Aorta (tissue), 5 donors: ENCODE measurements at regions not wholly inside any gene's neighbourhood (a gene's known extent, or its start where the extent isn't known, plus 50 kb on each side); places are given as distances from the start of the nearest gene placed in this dataset.

Source experiments
- ATAC-seq: fragments of 200-7000 bp; cut with Tn5 transposase; one replicate; pipeline ENCODE4 v1.9.1; 2022; ENCODE audit warnings: moderate library complexity; ENCODE audit not compliant: low FRiP score
- DNase-seq, 2 donors: peaks; one replicate each; pipeline ENCODE4 v3.0.0-alpha.2; 2020
- H3K27ac ChIP-seq, 2 donors: one replicate each; pipeline ENCODE4 v1.5.1; 2013; ENCODE audit warnings: low read length in 2 of 2, mild to moderate bottlenecking in 2 of 2, moderate library complexity in 2 of 2, control low read depth in 1 of 2, inconsistent platforms in 1 of 2, low read depth in 1 of 2
- H3K27me3 ChIP-seq, 2 donors: one replicate each; pipeline ENCODE4 v1.6.1; 2013; ENCODE audit warnings: control low read depth in 1 of 2, low read length in 1 of 2, mild to moderate bottlenecking in 1 of 2, moderate library complexity in 1 of 2; ENCODE audit not compliant: insufficient read depth in 2 of 2, control insufficient read depth in 1 of 2
- H3K36me3 ChIP-seq, 2 donors: one replicate each; pipeline ENCODE4 v1.6.1; 2013; ENCODE audit warnings: control low read depth in 1 of 2, low read length in 1 of 2, mild to moderate bottlenecking in 1 of 2; ENCODE audit not compliant: insufficient read depth in 2 of 2, control insufficient read depth in 1 of 2
- H3K4me1 ChIP-seq, 2 donors: one replicate each; pipeline ENCODE4 v1.6.1; 2013; ENCODE audit warnings: low read length in 2 of 2, control low read depth in 1 of 2, mild to moderate bottlenecking in 1 of 2, moderate library complexity in 1 of 2; ENCODE audit not compliant: insufficient read depth in 2 of 2, control insufficient read depth in 1 of 2
- H3K4me3 ChIP-seq, 2 donors: one replicate each; pipeline ENCODE4 v1.5.1; 2013; ENCODE audit warnings: low read length in 2 of 2, control low read depth in 1 of 2, mild to moderate bottlenecking in 1 of 2
- H3K9me3 ChIP-seq: one replicate; pipeline ENCODE4 v1.6.1; 2013; ENCODE audit warnings: mild to moderate bottlenecking, low read length; ENCODE audit not compliant: control insufficient read depth
- WGBS, 2 donors: extraction: QIAGEN DNeasy Blood & Tissue Kit; methylation state at CpG; one replicate each; pipeline ENCODE4 v1.1.7; 2013; 5-methylcytosine and 5-hydroxymethylcytosine counted together
- intact Hi-C, 2 donors: fragments of 100-400 bp; cut with DNase I; formaldehyde crosslinking; loops; one replicate each; pipeline versions ENCODE4 v1.14.2 to v1.15.0; 2022
- donor health status: healthy with polysubstance abuse.
- donor health status: Bipolar disorder and iron deficiency.
- donor health status: DM: no; HTN: no; CAD: no.
- donor health status: DM: no; HTN: no; CAD: no.
- donor health status: DM: yes; HTN: yes; CAD: no.

DNA sequence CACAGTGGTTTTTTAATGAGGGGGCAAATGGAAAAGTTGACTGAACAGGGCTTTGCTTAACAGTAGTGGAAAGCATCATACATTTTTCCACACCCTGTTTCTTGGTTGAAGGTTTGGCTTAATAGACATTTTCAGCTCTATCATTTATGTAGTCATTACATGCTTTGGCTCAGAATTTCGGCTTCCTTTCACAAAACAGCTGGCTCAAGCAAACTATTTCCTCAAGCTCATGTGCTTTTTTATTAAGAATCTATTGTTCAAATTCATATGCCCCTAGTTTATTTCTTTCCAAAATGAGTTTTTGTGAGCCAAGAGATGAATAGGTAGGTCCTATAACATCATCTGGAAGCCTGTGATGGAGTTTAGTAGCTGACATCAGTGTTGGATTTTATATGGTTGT lies 113.8 kb downstream of the SLITRK6 start:
- intact Hi-C loops = no loop called here
- Histone ChIP-seq H3K4me1 (no peaks in the 10 kb centered on the region), H3K9me3 (no peaks in the 10 kb centered on the region), H3K36me3 (no peaks in the 10 kb centered on the region), H3K27me3 (no peaks in the 10 kb centered on the region), H3K4me3 (no peak overlapping the region), H3K27ac (no peak overlapping the region)
- ATAC-seq = no peak
- no peak for DNase-seq
- WGBS, 2 donors = 78 to 90% methylated on average over 1 of the region's 1 CpG

DNA sequence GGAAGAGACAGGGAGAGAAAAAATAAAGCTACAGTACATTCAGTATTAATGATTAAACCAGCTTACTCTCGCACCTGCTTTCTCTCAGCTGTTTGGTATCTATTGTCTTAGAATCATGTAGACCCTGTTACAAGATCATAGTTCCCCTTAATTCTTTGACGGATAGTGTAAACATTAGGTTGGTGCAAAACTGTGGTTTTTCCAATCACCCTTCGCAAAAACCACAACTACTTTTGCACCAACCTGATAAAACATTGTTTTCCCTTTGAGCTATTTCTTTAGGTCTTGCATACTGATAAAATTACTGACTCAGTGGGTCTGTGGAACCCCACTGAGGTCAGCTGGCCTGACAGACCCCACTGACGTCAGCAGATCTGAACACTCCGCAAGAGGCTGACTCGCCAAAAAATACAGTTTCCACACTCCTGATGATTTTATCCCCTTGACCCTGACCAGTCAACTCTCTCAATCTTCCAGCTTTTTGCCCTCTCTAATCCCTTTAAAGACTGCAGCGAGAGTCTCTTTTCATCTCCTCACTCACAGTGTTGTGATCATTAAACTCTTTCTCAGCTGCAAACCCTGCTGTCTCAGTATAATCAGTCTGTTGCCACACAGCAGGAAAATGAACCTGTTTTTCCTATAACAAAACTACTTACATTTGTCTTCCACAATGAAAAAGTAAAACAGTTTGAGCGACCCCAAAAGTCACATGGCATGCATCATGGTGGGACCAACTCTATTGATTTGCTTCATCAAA lies 123.9 kb downstream of the SLITRK6 start:
- H3K4me3 ChIP-seq = no peak overlapping the region
- no peak for ATAC-seq
- H3K27ac ChIP-seq = no peak overlapping the region
- no peaks in the 10 kb centered on the region for H3K36me3 ChIP-seq
- intact Hi-C loops = no loop called here
- no peak for DNase-seq
- H3K27me3 ChIP-seq = no peaks in the 10 kb centered on the region
- no peaks in the 10 kb centered on the region for H3K4me1 ChIP-seq
- WGBS, 2 donors = 76 to 78% methylated on average over 8 of the region's 8 CpGs
- H3K9me3 ChIP-seq = no peaks in the 10 kb centered on the region

DNA sequence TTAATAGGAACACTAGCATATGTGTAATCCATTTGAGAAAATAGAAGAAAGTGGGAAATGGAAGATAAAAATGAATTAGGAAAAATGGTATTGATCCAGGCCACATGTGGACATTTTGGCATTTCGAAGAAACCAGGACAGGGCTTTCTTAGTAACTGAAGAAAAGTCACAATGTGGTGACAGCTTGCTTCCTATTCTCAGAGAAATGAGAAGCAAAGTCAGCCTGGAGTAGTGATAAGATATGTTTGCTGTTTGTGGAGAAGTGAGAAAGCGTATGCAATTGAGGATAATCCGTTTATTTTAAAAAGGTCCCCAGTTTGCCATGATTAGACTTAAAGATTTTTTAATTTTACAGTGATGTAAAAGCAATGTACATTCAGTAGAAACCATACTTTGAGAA lies 127.9 kb downstream of the SLITRK6 start:
- 83 to 89% methylated on average over 3 of the region's 3 CpGs for WGBS, 2 donors
- H3K9me3 ChIP-seq = no peaks in the 10 kb centered on the region
- ATAC-seq (no peak), DNase-seq (no peak)
- no peaks in the 10 kb centered on the region for H3K27me3 ChIP-seq
- intact Hi-C loops = no loop called here
- H3K4me1 ChIP-seq = no peaks in the 10 kb centered on the region
- H3K4me3 ChIP-seq = no peak overlapping the region
- no peak overlapping the region for H3K27ac ChIP-seq
- H3K36me3 ChIP-seq = no peaks in the 10 kb centered on the region

DNA sequence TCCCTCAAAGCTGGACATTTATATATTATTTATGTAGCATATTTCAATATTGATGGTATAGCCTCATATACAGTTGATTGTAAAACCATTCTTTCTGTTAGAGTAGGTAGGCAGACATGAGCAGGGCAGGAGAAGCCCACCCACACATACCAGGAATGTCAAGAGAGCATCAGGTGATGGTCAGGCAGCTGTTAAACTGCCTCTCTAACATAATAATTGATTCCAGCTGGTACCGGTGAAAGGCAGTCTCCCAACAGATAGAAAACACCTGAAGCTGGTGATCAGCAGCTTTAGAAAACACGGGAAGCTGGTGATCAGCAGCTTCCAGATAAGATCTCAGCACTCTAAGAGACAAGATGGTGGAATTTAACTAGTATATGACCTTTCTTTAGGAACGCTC lies 132.9 kb downstream of the SLITRK6 start:
- Histone ChIP-seq H3K4me1 (no peaks in the 10 kb centered on the region), H3K36me3 (no peaks in the 10 kb centered on the region), H3K4me3 (no peak overlapping the region), H3K9me3 (no peaks in the 10 kb centered on the region), H3K27ac (no peak overlapping the region), H3K27me3 (no peaks in the 10 kb centered on the region)
- no peak for ATAC-seq
- 23 to 32% methylated on average over 3 of the region's 3 CpGs for WGBS, 2 donors
- DNase-seq = no peak
- intact Hi-C loops = no loop called here

DNA sequence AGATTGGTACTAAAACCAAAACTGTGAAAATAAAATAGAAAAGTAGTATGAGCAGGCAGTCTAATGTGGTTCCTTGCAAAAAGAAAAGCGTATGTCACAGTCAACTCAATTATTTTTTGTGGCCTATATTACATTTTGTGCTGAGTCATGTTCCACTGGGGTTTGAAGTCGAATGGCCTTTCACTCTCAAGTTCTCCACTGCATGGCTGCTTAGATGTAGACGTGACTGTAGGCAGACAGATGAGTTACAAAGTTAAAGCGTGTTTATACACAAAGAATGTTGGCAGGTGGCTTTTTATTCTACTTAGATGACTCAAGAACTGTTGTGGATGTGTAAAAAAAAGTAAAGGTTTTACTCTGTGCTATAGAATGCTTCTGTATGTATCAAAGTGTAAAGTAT lies 133.9 kb downstream of the SLITRK6 start:
- H3K36me3 ChIP-seq = no peaks in the 10 kb centered on the region
- 39 to 54% methylated on average over 4 of the region's 4 CpGs for WGBS, 2 donors

DNA sequence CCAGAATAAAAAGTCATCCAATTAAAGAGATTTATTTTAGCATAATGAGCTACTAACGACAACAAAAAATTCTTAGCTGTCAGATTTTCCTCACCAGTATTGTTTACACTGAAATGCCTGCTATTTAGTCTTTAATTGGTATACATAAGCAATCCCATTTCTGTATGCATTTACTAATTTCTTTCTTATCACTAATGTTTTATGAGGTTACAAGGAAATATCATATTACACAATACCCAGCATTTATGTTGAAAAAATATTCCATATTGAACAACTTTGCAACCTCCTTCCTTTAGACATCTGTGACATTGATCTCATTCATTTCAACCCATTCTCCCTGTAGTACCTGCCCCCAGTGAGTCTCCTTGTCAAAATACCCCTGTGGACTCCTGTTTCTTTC lies 135.4 kb downstream of the SLITRK6 start:
- Histone ChIP-seq H3K27ac (no peak overlapping the region), H3K4me1 (no peaks in the 10 kb centered on the region), H3K36me3 (no peaks in the 10 kb centered on the region), H3K4me3 (no peak overlapping the region), H3K27me3 (no peaks in the 10 kb centered on the region), H3K9me3 (no peaks in the 10 kb centered on the region)
- 95 to 97% methylated on average over 1 of the region's 1 CpG for WGBS, 2 donors
- ATAC-seq (no peak), DNase-seq (no peak)
- intact Hi-C loops = no loop called here

More for the DNA sequence above, 133.9 kb downstream of the SLITRK6 start:
- H3K4me1 ChIP-seq = no peaks in the 10 kb centered on the region
- DNase-seq (no peak), ATAC-seq (no peak)
- H3K9me3 ChIP-seq = no peaks in the 10 kb centered on the region
- H3K27me3 ChIP-seq = no peaks in the 10 kb centered on the region
- intact Hi-C loops = no loop called here
- H3K4me3 ChIP-seq = no peak overlapping the region
- no peak overlapping the region for H3K27ac ChIP-seq

DNA sequence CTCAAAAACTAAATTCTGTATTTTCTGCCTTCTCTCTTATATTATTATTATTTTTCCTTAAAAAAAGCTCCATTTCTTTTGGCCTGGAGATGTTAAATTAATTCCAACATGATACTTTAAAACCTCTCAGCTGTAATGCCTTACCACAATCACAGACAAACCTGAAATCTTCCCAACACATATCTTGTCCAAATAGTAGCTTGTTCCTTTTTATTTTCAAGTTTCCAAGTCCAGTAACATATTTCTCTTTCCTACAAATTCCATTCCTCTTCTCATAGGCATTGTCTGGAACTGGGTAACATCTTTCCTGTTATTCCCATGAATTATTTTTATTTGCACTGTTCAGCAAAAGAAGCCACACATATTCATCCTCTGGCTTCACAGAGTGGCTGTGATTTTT lies 137.0 kb downstream of the SLITRK6 start:
- no peak overlapping the region for H3K27ac ChIP-seq
- no peak for ATAC-seq
- DNase-seq = no peak
- no peaks in the 10 kb centered on the region for H3K9me3 ChIP-seq
- no peaks in the 10 kb centered on the region for H3K27me3 ChIP-seq
- H3K4me3 ChIP-seq = no peak overlapping the region
- no peaks in the 10 kb centered on the region for H3K4me1 ChIP-seq
- H3K36me3 ChIP-seq = no peaks in the 10 kb centered on the region
- intact Hi-C loops = no loop called here

DNA sequence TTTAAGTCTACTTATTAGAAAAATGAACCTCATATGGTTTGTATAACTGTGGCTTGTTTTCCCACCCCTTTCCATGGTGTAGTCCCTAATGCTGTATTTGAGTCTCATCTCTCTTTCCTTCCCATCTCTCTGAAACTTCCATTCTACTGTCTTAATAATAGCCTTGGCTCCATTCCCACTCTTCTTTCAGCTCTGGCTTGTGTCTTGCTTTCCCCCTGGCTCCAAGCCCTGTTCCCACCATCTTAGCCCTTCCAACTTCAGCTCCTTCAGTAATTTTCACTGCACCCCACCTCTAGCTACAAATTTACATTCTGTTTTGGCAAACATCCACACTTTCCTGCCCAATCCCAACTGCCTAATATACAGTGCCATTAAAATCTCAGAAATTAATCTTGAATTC lies 137.5 kb downstream of the SLITRK6 start:
- H3K9me3 ChIP-seq = no peaks in the 10 kb centered on the region
- no peaks in the 10 kb centered on the region for H3K27me3 ChIP-seq
- intact Hi-C loops = no loop called here
- H3K36me3 ChIP-seq = no peaks in the 10 kb centered on the region
- H3K4me1 ChIP-seq = no peaks in the 10 kb centered on the region
- no peak overlapping the region for H3K4me3 ChIP-seq
- no peak for DNase-seq
- no peak overlapping the region for H3K27ac ChIP-seq
- no peak for ATAC-seq

DNA sequence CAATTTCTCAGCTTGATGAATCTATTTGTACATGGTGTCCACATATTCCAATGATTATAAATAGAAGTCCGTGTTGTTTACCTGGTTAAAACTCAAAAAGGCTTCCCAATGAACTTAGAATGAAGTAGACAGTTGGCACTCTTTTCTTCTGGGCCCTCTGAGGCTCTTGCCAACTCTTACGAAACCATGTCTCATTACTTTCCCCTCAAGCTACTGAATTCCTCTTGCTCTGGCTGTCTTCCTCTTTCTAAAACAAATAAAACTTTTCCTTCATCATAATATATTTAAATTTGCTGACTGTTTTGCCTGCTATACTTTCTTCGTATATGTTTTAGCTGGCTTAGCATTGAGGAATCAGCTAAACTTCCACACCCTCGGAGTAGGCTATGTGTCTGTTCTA lies 139.7 kb downstream of the SLITRK6 start:
- no peaks in the 10 kb centered on the region for H3K9me3 ChIP-seq
- intact Hi-C loops = no loop called here
- H3K27me3 ChIP-seq = no peaks in the 10 kb centered on the region
- ATAC-seq (no peak), DNase-seq (no peak)
- H3K36me3 ChIP-seq = no peaks in the 10 kb centered on the region
- H3K27ac ChIP-seq = no peak overlapping the region
- 70 to 74% methylated on average over 4 of the region's 4 CpGs for WGBS, 2 donors
- H3K4me1 ChIP-seq = no peaks in the 10 kb centered on the region
- no peak overlapping the region for H3K4me3 ChIP-seq
